ENCODE measurements at regions not wholly inside any gene's neighbourhood (a gene's known extent, or its start where the extent isn't known, plus 50 kb on each side); places are given as distances from the start of the nearest gene placed in this dataset.

DNA sequence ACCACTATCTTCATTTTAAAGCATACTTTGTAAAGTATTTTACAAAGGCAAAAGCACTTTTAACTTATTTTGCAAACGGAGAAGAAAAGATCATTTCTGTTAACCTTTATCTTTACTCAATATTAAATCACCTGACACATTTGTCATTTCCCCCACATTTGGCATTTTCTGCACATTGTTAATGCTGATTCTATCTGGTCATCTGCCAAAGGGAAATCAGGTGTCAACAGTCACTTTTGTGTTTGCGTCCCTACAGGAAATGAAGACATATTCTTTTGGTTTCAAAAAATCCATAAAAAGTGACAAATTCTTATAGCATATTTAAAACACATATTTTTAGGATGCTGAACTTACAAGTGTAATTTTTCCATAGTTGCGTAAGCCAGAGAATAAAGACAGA lies 191.3 kb upstream of the TMEM161B start:
- Histone ChIP-seq H3K36me3 (ENCODE audit: control insufficient read depth in 2 of 4, insufficient read depth in 4 of 4, low read length in 3 of 4) (no peaks in the 10 kb centered on the region), H3K18ac (ENCODE audit: extremely low read depth, low read length) (no peak overlapping the region), H3K27me3 (replicated peaks in 1 of 4; ENCODE audit: control insufficient read depth in 3 of 4, extremely low read depth in 1 of 4, insufficient read depth in 3 of 4, low read length in 3 of 4) (no peaks in the 10 kb centered on the region), H3K79me1 (ENCODE audit: low read depth, low read length) (no peaks in the 10 kb centered on the region), H3K27ac (ENCODE audit: low read depth, low read length) (no peak overlapping the region), H2BK5ac (ENCODE audit: low read depth, low read length) (no peak overlapping the region), H4K20me1 (replicated peaks in 1 of 2; ENCODE audit: control insufficient read depth in 1 of 2, insufficient read depth in 2 of 2, low read length in 2 of 2) (no peaks in the 10 kb centered on the region), H4K91ac (replicated peaks; ENCODE audit: insufficient read length, low read length) (no peak overlapping the region), H2AK5ac (ENCODE audit: low read depth, low read length) (no peak overlapping the region), H3K4me1 (replicated peaks in 1 of 4; ENCODE audit: control insufficient read depth in 3 of 4, insufficient read depth in 4 of 4, low read length in 3 of 4) (no peaks in the 10 kb centered on the region), H2BK20ac (ENCODE audit: low read length) (no peak overlapping the region), H4K5ac (ENCODE audit: insufficient read length, low read depth, low read length) (no peak overlapping the region), H3K4me3 (ENCODE audit: extremely low read depth in 1 of 4, insufficient read depth in 2 of 4, low read depth in 3 of 4, low read length in 4 of 4) (no peak overlapping the region), H2BK12ac (ENCODE audit: low read depth, low read length) (no peak overlapping the region), H3K56ac (replicated peaks; ENCODE audit: insufficient read length, low read depth, low read length) (no peak overlapping the region), H3K4ac (replicated peaks; ENCODE audit: insufficient read length, low read depth, low read length) (no peak overlapping the region), H3K23me2 (ENCODE audit: low read depth, low read length) (no peaks in the 10 kb centered on the region), H4K8ac (ENCODE audit: extremely low read depth, insufficient read depth, low read length) (no peak overlapping the region), H3K9ac (replicated peaks in 1 of 4; ENCODE audit: extremely low read depth in 1 of 4, low read depth in 3 of 4, low read length in 3 of 4) (no peak overlapping the region), H3K4me2 (ENCODE audit: insufficient read depth in 1 of 2, low read depth in 2 of 2, low read length in 2 of 2) (no peak overlapping the region), H3K23ac (ENCODE audit: insufficient read length) (no peak overlapping the region), H3K9me3 (ENCODE audit: insufficient read depth in 2 of 2, low read depth in 1 of 2, low read length in 1 of 2) (no peaks in the 10 kb centered on the region), H2AFZ (ENCODE audit: low read length) (no peak overlapping the region), H2BK15ac (ENCODE audit: low read length) (no peak overlapping the region), H3K14ac (ENCODE audit: insufficient read length) (no peak overlapping the region), H2BK120ac (replicated peaks; ENCODE audit: low read depth, low read length) (no peak overlapping the region), H3K79me2 (ENCODE audit: control insufficient read depth in 1 of 2, insufficient read depth in 2 of 2, low read length in 2 of 2) (no peaks in the 10 kb centered on the region)
- ChIA-PET CTCF (ENCODE audit: partially characterized antibody) (no interaction called here), POLR2A (ENCODE audit: partially characterized antibody) (no interaction called here)
- 94% methylated on average over 3 of the region's 3 CpGs; no CpG with 5 or more reads in 1 of the 2 experiments for WGBS, 2 experiments (ENCODE audit: extremely low coverage in 1 of 2, insufficient coverage in 1 of 2, insufficient read length in 1 of 2, insufficient replicate concordance in 2 of 2, low coverage in 1 of 2, low lambda C conversion rate in 2 of 2, missing lambda C conversion rate in 1 of 2)
- FAIRE-seq (peak; percentile 55), DNase-seq (ENCODE audit: low read depth in 1 of 2, low spot score in 2 of 2) (no peak)
- TF ChIP-seq CHD7 (IDR thresholded peaks at IDR 0.05; ENCODE audit: insufficient replicate concordance, low read length) (no peak), POLR2A (IDR thresholded peaks at IDR 0.05; ENCODE audit: control extremely low read depth in 1 of 2, low read depth in 2 of 2, low read length in 2 of 2) (no peak)
